Hepatocyte (in vitro differentiated cells): ENCODE measurements at regions not wholly inside any gene's neighbourhood (a gene's known extent, or its start where the extent isn't known, plus 50 kb on each side); places are given as distances from the start of the nearest gene placed in this dataset.

Experiments
- EZH2 ChIP-seq: fragments of 200-600 bp; sonication (generic); IDR thresholded peaks from 2 replicates; pipeline ENCODE4 v1.6.1; 2016; ENCODE audit warnings: antibody characterized with exemption, mild to moderate bottlenecking, borderline replicate concordance
- EZH2phosphoT487 ChIP-seq: fragments of 200-600 bp; sonication (generic); IDR thresholded peaks from one replicate; pipeline ENCODE4 v1.6.1; 2018; ENCODE audit warnings: antibody characterized with exemption, mild to moderate bottlenecking, low read depth, moderate library complexity; ENCODE audit not compliant: unreplicated experiment, severe bottlenecking
- TF ChIP-seq, protein P1 (sequence below): fragments of 200-600 bp; sonication (generic); IDR thresholded peaks from 2 replicates; pipeline ENCODE4 v1.5.1; 2016; ENCODE audit warnings: antibody characterized with exemption, mild to moderate bottlenecking; ENCODE audit not compliant: poor library complexity

DNA sequence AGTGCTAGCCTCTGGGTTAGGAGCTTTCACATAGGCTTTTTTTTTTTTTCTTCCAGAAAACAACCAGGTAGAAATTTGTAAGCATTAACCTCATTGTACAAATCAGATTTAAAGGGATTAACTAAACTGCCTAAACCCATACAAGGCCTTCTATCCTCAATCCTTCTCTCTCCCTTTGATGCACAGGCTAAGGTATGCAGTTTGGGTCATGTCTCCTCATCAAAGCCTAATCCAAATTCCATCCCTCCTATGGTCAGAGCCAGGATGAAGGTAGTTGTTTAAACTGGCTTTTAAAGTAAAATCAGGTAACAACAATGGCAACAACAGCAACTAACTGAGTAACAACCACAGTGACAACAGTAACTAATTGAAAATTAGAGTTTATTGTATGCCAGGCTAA lies 115.6 kb upstream of the SOX2 start:
- TF ChIP-seq, protein P1, sequence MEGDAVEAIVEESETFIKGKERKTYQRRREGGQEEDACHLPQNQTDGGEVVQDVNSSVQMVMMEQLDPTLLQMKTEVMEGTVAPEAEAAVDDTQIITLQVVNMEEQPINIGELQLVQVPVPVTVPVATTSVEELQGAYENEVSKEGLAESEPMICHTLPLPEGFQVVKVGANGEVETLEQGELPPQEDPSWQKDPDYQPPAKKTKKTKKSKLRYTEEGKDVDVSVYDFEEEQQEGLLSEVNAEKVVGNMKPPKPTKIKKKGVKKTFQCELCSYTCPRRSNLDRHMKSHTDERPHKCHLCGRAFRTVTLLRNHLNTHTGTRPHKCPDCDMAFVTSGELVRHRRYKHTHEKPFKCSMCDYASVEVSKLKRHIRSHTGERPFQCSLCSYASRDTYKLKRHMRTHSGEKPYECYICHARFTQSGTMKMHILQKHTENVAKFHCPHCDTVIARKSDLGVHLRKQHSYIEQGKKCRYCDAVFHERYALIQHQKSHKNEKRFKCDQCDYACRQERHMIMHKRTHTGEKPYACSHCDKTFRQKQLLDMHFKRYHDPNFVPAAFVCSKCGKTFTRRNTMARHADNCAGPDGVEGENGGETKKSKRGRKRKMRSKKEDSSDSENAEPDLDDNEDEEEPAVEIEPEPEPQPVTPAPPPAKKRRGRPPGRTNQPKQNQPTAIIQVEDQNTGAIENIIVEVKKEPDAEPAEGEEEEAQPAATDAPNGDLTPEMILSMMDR, result no peak
- TF ChIP-seq EZH2 (no peak), EZH2phosphoT487 (no peak)
